HG02973 (cell line): ENCODE measurements at regions not wholly inside any gene's neighbourhood (a gene's known extent, or its start where the extent isn't known, plus 50 kb on each side); places are given as distances from the start of the nearest gene placed in this dataset.

ENCODE experiments used
- ATAC-seq: cut with Tn5 transposase; IDR thresholded peaks from one replicate; pipeline ENCODE4 v1.9.1; 2021; ENCODE audit warnings: moderate library complexity; ENCODE audit not compliant: unreplicated experiment

- ATAC-seq = no peak
These were observed 63.6 kb upstream of the C1QTNF7 start for GRCh38 chr4:15364183-15364582.

- ATAC-seq = no peak
These were observed 62.2 kb upstream of the C1QTNF7 start for GRCh38 chr4:15365641-15366040.

- no peak for ATAC-seq
These were observed 61.1 kb upstream of the C1QTNF7 start for GRCh38 chr4:15366721-15367120.

- no peak for ATAC-seq
These were observed 59.0 kb upstream of the C1QTNF7 start for GRCh38 chr4:15368856-15369255.

- no peak for ATAC-seq
These were observed 57.5 kb upstream of the C1QTNF7 start for GRCh38 chr4:15370296-15370695.

- no peak for ATAC-seq
These were observed 54.5 kb upstream of the C1QTNF7 start for GRCh38 chr4:15373363-15373762.

- ATAC-seq = no peak
These were observed 53.2 kb upstream of the C1QTNF7 start for GRCh38 chr4:15374656-15375055.

- no peak for ATAC-seq
These were observed 52.2 kb upstream of the C1QTNF7 start for GRCh38 chr4:15375667-15376066.

- no peak for ATAC-seq
These were observed 51.7 kb upstream of the C1QTNF7 start for GRCh38 chr4:15376145-15376544.

GRCh38 chr4:15376594-15376993 is 51.2 kb upstream of the C1QTNF7 start:
- ATAC-seq = no peak
